ENCODE measurements at regions not wholly inside any gene's neighbourhood (a gene's known extent, or its start where the extent isn't known, plus 50 kb on each side); places are given as distances from the start of the nearest gene placed in this dataset.
A peak's percentile ranks its signal among the peaks of the same experiment; 100 is the strongest.
"Not testable (repeated sequence)": the region's sequence is repeated elsewhere in the genome, so short reads cannot be mapped to it uniquely, and the experiment has no call there.

DNA sequence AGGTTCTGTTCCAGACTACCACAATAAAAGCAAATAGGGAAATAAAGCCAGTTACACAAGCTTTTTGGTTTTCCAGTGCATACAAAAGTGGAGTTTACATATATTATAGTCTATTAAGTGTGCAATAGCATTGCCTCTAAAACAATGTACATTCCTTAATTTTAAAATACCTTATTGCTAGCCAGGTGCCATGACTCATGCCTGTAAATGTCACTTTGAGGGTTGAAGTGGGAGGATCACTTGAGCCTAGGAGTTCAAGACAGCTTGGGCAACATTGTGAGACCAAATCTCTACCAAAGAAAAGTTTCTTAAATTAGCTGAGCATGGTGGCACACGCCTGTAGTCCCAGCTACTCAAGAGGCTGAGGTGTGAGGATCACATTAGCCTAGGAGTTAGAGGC, 52.9 kb upstream of the IMP4 start:
- DNase-seq = no peak

DNA sequence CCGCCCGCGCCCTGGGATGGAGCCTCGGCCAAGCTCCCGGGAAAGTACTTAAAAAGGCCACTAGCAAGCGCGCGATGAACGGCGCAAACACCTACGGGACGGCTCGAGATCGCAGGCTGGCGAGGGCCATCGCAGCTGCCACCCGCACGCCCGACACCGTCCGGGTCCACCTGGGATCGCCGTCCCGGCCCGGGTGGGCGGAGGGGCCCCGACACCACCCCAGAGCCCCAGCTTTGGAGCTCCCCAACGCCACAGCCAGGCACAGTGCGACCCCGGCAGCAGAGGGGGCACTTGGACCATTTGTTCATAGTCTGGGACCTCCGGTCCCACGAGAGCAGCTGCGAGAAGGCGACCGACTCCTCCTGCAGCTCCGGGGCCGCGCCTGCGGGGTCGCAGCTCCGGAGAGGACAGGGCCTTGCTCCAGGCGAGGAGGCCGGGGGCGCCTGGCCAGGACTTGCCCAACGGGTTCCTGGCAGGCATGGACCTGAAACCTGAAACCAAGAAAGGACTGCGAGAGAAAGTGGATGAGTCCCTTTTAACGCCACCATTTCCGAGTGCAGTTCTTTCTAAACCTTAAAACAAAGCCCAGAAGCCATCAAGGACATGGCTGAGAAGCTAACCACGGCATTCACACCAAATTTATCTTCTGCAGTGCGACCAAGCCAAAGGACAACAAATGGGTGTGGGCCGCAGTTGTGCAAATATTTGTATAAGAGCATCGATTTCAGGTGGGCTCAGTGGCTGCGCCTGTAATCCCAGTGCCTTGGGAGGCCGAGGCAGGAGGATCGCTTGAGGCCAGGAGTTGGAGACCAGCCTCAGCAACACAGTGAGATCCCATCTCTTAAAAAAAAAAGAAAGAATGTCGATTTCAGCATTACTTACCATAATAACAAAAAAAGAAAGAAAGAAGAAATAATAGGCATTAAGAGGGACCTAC, 54.0 kb upstream of the IMP4 start:
- DNase-seq = peak; percentile 10

DNA sequence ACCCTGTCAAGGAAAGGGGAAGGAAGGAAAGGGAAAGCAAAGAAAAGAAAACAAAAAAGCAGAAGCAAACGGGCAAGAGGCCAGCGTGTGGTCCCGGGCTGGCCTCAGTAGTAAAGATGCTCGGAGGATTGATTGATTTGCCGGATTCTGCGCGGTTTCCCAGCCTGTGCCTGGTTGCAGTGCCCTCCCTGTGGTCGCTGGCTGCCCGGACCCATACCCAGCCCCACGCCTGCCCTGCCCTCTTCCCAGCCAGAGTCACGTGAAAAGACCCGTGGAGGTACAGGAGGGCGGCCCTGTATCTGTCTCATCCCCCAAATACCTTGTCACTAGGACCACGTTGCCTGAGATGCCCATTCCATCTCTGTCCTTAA, 55.1 kb upstream of the IMP4 start:
- no peak for DNase-seq

DNA sequence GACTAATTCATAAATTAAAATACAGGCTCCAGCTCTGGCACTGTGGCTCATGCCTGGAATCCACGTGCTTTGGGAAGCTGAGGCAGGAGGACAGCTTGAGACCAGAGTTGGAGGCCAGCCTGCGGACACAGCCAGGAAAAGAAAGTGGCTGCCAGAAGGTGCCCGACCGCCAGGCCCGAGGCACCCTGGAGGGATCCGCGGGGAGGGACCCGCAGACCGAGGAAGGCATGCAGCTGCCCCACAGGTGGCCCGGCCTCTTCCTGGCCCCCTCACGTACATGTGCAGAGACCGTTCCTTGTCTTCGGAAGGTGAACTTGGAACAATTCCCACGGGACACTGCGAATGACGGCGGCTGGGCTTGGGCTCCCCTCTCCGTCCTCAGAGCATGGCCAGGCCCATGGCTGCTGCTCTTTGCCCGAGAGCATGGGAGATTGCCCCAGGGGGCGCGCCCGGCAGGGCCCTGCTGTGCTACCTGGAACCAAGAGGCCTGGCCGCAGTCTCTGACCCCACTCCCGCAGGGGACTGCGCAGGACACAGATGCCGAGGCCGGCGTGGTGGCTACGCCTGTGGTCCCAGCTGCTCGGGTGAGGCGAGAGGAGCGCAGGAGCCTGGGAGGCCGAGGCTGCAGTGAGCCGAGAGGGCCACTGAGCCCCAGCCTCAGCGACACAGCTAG, 55.6 kb upstream of the IMP4 start:
- DNase-seq = peak; percentile 10

DNA sequence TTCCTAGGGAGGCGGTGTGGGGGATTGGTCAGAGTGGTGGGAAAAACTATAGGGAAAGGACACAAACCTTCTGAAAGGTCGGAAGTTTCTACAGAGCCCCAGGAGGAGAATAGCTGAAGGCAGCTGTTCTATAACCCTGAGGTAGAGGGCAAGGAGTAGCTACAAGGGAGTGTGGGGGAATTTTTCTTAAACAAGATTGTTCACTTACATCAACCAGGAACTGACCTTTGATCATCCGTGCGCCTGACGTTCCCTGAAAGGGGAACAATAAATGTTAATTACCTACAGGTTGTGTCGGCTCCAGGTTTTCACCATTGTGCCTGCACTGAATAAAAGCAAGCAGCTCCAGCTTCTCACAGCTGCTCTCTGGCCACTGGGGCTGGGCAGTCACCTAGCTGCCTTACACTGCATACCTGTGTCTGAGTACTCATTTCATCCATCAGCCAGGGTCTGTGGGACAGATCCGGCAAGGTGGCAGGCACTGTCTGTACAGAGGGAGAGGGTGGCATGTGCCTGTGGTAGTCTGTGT, 59.3 kb upstream of the IMP4 start:
- DNase-seq = not testable (repeated sequence)

DNA sequence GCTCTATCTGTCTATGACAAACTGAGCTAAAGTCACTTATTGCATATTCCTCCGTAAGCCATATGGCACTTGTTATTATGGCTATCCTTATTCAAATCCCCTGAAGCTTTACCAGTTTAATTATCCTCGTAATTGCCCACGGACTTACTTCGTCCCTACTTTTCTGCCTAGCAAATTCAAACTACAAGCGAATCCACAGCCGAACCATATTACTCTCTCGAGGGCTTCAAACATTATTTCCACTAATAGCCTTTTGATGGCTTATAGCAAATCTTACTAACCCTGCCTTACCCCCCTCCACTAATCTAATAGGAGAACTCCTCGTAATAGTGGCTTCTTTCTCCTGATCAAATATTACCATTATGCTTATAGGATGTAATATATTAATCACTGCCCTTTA, 63.1 kb upstream of the IMP4 start:
- DNase-seq = not testable (repeated sequence)

DNA sequence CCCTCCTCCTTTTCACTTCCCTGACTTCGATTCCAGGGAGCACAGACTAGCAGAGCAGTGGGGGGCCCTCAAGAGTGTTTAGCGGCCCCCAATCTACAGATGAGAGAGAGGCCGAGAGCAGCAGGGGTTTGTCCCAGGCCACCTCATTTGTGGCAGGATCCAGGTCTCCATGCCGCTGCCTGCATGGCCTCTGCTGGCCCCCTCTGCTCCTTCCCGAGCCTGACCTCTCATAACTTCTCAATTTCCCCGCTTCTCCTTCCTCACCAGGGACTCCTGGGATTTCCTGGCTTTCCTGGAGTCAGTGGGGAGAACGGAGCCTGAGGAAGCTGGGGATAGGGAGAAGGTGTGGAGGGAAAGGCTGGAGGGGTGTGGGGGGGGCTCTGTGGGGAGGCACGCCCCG, 70.1 kb upstream of the TUBA3E start:
- not testable (repeated sequence) for DNase-seq

DNA sequence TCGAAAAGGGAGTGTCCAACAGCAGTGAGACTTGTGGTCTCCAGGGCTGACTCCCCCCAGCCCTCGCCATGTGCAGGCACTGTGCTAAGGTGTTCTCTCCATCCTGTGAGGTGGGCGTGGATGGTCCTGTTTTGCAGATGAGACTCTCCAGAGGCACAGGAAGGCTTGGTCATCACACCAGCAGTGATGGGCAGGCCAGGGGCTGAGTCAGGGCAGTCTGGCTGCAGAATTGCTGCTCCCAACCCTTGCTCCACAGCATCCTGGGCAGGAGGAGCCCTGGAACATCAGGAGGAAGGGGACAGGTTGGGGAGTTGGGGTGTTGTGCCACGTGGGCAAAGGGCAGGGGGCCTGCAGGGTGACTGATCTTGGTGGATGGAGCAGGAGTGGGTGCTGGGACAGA, 69.3 kb upstream of the TUBA3E start:
- DNase-seq = not testable (repeated sequence)

DNA sequence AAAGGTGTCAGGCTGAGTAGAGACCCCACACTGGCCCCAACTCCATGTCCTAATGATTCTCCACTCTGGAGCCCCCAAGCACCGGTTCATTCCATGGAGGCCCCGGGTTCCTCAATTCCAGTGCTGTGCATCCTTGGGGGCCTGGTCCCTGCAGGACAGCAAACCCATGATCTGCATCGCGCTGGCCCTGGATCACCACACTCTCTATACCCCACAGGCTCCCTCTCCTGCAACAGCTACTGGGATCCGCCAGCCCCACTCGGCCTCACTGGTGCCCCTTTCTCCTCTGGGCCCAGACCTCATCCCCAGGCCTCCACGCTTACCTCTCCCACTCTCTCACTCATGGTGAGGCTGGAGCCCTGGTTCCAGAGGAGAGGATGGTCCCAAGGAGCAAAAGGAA, 68.6 kb upstream of the TUBA3E start:
- not testable (repeated sequence) for DNase-seq

DNA sequence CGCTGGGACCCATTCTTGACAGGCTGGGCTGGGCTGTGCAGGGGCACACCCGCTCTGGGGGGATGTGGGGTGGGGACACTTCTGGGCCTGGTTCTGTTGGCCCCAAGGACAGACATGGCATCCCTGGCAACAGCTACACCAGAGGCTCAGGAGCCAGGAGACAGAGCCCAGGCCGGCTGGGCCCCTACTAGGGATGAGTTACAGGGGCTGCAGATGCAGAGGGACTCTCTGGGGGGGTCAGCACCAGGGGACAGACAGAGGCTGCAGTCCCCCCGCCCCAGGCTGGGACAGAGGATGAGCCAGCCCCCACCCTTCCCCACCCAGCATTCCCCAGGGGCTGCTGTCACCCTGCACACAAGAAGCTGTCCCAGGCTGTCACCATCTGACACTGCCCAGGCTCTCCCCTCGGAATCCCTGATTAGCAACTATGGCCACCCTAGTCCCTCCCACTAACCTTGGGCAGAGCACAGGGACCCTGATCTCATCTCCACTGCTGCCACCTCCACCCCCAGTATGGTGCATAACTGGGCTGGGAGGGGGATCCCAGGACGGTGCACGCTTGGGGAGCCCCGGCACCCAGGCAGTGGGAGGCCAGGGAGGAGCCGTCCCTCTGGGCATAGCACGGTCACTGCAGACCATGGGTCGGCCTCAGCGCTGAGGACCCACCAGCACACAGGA, 67.5 kb upstream of the TUBA3E start:
- not testable (repeated sequence) for DNase-seq

DNA sequence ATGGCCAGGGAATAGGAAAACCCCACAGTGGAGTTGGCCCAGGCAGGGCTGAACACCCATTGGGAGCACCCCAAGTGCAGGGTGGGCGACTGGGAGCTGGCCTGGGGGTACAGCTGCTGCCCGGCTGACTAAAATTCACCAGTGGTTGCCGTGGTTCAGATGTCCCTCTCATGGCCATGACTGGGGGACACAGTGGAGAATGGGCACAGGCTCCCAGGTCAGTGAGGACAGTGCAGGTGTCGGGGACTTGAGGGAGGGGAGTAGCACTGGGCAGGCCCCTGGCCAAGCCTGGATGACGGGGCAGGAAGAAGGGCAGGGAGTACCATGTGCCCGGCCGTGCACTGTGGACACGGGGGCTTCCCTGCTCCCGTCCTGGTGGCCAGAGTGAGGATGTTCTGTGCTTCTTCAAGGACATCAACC, 66.7 kb upstream of the TUBA3E start:
- DNase-seq = not testable (repeated sequence)

DNA sequence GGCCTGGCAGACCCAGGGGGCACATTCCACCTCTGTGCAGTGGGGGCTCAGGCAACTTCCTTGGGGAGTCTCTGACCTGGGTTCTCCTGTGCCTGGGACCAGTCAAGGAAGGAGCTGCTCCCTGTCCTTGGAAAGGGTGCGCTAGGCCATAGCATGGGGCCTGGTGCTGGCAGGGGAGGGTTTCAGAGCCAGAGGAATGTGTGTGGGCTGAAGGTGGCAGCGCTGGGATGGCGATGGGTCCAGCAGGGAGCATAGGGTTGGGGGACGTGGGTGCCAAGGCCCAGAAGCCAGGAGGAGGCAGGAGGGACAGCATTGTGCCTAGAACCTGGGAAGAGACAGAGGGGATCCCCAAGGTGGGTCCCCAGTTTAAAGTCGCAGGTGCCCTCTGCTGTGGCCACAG, 66.3 kb upstream of the TUBA3E start:
- DNase-seq = no peak

DNA sequence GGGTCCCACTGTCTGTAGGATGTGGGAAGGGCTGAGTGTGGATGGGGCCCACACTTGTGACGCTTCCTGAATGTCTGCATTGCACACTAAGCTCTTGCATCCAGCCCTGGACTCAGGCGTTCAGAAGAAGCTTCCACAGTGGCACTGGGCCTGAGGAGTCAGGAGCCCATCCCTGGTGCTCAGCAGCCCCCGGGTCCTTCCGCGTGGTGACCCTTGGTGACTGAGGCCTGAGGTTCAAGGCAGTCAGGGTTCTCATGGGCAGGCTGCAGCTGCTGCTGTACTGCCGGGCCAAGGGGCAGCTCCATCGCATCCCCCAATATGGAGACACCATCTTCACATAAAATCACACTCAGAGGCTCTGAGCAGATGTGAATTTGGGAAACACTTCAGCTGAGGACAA, 65.8 kb upstream of the TUBA3E start:
- no peak for DNase-seq

DNA sequence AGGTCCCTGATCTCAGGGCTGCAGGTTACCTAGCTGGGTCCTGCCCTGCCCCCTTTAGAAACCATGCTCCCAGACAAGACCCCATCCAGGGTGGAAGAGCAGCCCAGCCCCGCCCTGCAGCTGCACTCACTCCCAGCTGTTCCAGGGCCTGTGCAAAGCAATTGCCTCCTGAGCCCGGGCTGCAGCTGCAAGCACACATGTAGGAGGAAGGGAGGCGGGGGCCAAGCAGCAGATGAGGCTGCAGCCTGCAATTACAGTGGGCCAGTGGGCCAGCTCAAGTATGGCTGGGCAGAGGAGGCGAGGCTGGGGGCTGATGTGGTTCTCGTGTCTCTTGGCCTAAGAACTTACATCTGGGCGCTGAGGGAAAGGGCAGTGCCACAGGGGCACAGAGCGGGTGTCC, 65.4 kb upstream of the TUBA3E start:
- DNase-seq = no peak

DNA sequence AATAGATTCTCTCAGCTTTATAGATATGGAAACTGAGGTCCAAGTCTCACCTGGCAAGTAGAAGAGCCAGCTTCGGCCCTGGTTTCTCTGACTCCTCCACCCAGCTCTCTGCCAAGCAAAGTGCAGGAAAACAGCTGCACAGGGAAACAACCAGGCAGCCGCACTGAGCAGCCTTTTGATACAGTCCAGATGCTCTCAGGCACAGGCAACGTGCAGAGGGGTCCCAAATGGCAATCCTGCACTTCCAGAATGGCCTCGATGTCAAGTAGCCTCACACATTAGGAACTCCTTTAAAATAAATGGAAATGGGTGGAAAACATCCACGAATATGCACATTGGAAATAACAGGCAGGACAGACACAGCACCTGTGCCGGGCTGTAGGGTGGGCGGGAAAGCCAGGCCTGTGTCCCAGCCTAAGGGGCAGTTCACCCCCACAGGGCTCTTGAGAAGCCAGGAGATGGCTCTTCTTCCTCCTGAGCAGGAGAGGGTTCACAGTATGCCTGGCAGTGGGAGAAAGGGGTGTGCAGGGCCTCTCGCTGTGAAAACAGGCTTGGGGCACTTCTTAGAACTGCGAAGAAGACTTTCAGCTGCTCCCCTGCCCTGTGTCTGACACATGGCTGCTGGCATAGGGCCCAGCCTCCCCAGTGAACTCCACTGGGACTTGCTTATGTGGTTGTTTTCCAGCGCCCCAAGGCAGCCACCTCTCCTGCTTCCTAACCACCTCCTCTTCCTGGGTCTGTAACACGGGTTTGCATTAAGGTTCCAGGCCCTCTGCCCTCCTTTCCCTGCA, 63.9 kb upstream of the TUBA3E start:
- no peak for DNase-seq

DNA sequence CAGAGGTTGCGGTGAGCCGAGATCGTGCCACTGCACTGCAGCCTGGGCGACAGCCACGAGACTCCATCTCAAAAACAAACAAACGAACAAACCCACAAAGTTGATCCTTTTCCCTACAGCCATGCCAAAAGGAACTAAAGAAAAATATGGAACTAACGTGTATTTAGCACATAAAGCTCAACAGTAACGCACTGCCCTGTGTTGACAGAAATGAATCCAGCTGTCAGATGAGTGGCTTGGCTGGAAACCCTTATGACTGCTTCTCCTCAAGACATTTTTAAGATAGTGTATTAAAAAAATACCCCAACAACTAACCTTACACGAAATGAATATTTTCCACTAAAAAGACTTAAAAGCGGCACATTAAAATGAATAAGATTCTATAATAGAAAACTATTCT, 62.9 kb upstream of the TUBA3E start:
- DNase-seq = no peak

DNA sequence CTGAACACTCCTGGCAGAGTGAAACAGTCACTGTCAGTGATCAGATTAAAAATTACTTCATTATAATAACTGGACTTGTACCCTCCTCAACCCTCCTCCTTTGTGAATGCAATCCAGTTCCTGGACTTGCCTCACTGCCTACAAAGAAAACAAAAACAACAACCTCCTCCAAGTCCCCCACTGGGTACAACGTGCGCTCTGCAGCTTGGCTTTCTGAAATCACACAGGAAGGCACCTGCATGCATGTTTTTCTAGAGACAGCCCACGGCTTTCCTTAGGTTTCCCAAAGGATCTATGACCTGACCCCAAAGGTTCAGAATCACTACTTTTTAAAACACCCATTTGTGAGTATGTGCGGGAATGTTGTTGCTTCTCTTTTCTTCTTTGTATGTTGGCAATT, 61.4 kb upstream of the TUBA3E start:
- DNase-seq = no peak

DNA sequence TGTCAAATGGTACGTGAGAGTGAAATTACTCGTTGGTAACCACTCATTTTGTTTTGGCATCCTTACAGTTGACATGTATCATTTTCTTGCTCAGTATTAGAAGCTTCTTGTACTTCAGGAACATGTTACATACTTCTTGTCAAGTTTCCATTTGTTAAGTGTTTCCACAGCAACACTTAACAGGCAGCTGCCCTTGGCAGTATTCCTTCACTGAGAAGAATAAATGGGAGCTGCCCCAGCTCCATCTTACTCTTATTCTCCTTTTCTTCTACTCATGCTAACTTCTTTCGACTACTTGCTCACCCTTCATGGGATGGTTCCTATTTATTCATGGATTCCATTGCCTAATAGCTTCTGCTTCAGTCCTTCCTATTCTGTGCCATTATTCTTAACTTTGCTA, 60.1 kb upstream of the TUBA3E start:
- DNase-seq = no peak

DNA sequence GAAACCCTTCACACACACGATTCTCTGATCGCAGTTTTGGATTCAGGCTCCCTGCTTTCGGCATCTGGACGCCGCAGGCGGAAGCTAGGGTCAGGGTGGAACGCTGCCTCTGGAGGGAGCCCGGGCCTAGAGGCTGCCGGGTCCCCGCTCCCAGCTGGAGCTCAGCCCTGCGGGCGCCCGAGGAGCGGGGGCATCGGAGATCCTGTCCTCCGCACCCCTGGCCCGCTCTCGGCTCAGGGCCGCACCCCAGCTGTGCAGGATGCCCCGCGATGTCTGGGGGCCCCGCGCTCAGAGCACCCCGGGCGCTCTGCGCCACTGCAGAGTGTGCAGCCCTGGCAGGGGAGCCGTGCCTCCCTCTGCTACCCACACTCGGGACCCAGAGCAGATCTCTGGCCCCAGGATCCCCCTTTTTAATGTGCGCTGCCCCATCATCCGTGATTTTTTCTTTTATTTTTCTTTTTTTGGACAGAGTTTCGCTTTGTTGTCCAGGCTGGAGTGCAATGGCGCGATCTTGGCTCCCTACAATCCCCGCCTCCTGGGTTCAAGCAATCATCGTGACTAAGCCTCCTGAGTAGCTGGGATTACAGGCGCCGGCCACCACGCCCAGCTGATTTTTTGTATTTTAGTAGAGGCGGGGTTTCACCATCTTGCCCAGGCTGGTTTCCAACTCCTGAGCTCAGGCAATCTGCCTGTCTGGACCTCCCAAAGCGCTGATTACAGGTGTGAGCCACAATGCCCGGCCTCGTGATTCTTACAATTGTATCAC, 54.8 kb upstream of the TUBA3E start:
- DNase-seq = peak; percentile 24

DNA sequence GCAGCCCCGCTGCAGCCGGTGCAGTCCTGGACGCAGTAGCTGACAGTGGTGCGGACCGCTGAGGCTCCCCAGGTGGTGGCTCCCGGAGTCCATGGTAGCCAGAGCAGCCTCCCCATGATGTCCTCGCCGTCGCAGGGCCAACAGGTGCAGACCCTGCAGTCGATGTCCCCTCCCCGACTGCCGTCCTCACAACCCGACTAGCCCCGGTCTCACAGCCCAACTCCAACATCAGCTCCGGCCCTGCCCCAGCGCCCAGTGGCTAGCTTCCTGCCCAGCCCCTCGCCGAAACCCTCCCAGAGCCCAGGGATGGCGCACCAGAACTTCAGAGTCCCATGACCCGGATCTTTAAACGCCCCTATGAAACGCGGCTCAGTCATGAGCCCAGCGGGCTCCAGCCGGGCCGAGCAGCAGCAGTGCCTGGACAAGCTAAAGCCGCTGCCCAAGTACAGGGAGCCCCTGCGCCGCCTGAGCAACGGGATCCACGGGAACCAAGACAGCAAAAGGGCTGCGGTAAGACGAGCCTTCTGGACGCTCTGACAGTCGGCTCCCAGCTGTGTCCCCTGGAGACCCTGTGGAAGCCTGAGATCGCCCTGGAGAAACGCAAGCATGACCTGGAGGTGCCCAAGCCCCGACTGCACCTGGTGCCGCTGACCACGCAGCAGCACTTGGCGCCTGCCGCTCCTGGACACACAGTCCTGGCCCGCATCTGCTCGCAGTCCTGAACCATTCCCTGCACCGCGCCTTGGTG, 53.8 kb upstream of the TUBA3E start:
- DNase-seq = peak; percentile 45

DNA sequence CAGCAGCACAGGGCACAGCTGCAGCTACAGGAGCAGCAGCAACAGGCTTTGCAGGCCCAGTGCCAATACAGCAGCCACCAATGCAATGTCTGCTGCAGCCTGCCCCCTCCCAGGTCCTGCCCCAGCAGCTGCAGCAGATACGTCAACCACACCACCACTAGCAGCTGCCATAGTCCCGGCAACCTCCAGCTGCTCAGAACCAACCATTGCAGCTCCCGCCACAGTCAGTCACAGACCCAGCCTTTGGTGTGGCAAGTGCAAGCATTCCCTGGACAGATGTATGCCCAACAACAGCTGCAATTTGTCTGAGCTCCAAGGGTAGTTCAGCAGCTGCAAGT, 53.3 kb upstream of the TUBA3E start:
- peak; percentile 54 for DNase-seq

Measured in NCI-H146 (cell line).